ENCODE measurements at regions not wholly inside any gene's neighbourhood (a gene's known extent, or its start where the extent isn't known, plus 50 kb on each side); places are given as distances from the start of the nearest gene placed in this dataset.

DNA sequence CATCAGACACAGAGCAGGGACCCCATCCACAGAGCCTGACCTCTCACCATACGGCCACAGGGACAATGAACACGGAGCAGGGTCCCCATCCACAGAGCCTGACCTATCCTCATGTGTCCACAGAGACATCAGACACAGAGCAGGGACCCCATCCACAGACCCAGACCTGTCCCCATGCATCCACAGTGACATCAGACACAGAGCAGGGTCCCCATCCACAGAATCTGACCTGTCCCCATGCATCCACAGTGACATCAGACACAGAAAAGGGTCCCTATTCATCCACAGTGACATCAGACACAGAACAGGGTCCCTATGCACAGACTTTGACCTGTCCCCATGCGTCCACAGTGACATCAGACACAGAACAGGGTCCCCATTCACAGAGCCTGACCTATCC lies 325.1 kb upstream of the RAB6C start:
- no peak for DNase-seq (ENCODE audit: low spot score)

- DNase-seq (ENCODE audit: low spot score), result no peak
Measured at GRCh38 chr2:129656081-129656598, 323.3 kb upstream of the RAB6C start.

DNA sequence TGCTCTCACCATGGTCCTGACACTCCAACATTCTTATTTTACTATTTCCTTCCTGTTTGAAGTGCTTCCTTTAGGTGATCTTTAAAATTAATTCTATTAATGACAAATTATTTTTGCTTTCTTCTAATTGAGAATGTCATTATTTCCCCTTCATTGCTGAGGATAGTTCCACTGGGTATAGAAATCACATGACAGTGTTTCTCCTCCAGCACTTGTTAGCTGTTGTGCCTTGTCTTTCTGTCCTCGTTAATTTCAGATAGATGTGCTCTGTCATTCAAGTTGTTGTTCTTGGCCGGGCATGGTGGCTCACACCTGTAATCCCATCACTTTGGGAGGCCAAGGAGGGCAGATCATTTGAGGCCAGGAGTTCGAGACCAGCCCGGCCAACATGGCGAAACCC lies 321.0 kb upstream of the RAB6C start:
- no peak for DNase-seq (ENCODE audit: low spot score)

GRCh38 chr2:129661935-129662334 lies 317.5 kb upstream of the RAB6C start:
- DNase-seq (ENCODE audit: low spot score), result no peak

DNA sequence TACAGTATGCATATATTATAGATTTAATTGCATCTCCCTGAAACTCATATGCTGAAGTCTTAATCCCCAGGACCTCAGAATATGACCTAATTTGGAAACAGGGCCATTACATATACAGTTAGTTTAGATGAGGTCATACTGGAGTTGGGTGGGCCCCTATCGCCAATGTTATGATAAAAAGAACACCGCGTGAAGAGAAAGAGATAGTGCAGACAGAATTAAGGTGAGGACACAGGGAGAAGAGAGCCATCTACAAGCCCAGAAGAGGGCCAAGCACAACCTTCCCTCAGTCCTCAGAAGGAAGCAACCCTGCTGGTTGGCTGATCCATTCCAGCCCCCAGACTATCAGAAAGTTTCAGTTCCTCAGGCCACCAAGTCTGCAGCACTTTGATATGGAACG lies 311.9 kb upstream of the RAB6C start:
- DNase-seq (ENCODE audit: low spot score), result no peak

DNA sequence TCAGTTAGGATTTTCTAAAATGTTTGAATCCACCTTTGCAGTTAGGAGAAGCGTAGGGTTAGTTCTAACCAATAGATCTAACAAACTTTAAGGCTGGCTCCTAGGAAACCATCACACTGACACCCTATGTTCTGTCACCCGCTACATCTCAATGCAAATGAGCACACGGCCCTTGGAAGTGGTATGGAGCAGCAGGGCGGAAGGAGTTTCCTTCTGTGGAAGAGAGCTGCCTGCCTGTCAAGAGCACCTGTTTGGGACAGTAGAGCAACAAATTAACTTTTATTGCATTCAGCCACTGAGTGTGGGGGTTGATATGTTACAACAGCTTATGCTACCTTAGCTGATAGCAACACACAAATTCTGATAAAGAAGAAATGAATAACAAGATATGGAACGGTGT lies 306.9 kb upstream of the RAB6C start:
- DNase-seq (ENCODE audit: low spot score), result no peak

GRCh38 chr2:129673234-129673633 lies 306.2 kb upstream of the RAB6C start:
- no peak for DNase-seq (ENCODE audit: low spot score)

- DNase-seq (ENCODE audit: low spot score), result no peak
Measured at GRCh38 chr2:129673847-129674711, 305.4 kb upstream of the RAB6C start.

GRCh38 chr2:129678751-129679150 lies 300.7 kb upstream of the RAB6C start:
- DNase-seq (ENCODE audit: low spot score), result no peak

GRCh38 chr2:129681788-129682187 lies 297.7 kb upstream of the RAB6C start:
- no peak for DNase-seq (ENCODE audit: low spot score)

GRCh38 chr2:129689653-129690448 lies 289.6 kb upstream of the RAB6C start:
- no peak for DNase-seq (ENCODE audit: low spot score)

- no peak for DNase-seq (ENCODE audit: low spot score)
Measured at GRCh38 chr2:129695496-129695895, 284.0 kb upstream of the RAB6C start.

- no peak for DNase-seq (ENCODE audit: low spot score)
Measured at GRCh38 chr2:129698593-129698992, 280.9 kb upstream of the RAB6C start.

- DNase-seq (ENCODE audit: low spot score), result no peak
Measured at GRCh38 chr2:129699781-129700573, 279.5 kb upstream of the RAB6C start.

GRCh38 chr2:129702416-129703176 lies 276.9 kb upstream of the RAB6C start:
- no peak for DNase-seq (ENCODE audit: low spot score)

DNA sequence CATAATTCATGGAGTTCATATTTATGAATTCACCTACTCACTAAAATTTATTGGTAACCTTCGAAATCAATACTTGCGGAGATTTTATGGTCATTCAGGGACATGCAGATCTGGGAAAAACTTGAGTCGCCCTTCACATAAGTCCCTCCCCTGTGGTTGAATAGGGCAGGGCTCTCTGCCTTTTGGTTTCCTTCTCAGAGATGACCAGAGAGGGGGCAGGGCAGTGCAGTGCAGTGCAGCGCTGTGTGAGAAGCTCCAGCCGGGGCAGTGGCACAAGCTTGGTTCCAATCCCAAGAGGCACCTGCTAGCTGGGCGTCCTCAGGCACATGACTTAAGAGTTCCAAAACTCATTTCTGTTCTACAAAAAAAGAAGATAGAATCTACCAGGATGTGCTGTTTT lies 274.4 kb upstream of the RAB6C start:
- DNase-seq (ENCODE audit: low spot score), result no peak

DNA sequence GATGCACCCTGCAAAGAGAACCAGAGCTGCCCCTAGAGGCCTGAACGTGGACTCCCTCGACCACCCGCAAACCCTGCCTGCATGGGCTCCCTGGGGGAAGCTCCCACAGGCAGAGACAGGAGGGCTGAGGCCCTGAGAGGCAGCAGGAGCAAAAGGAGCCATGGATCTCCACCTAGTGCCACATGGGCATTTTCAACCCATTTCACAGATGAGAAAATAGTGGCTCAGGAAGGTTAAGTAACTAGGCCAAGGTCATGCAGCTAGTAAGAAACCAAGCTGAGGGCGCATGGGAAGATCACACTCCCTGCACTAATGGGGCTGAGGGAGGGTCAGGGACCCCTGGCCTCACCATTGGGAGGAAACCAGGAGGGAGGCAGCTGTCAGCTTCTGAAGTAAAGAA lies 271.7 kb upstream of the RAB6C start:
- no peak for DNase-seq (ENCODE audit: low spot score)

GRCh38 chr2:129708221-129708967 lies 271.1 kb upstream of the RAB6C start:
- no peak for DNase-seq (ENCODE audit: low spot score)

- DNase-seq (ENCODE audit: low spot score), result no peak
Measured at GRCh38 chr2:129709001-129709955, 270.2 kb upstream of the RAB6C start.

Measured in activated CD4-positive, alpha-beta T cell treated with anti-CD3 and anti-CD28 coated beads, Interleukin-2, Interleukin-4, amounts not matched to agents 100 ng/mL and 50 ng/mL, durations not matched to agents 16 hours and 8 hours (primary cell).